Stimulated activated CD8-positive, alpha-beta memory T cell treated with anti-CD3 and anti-CD28 coated beads, Interleukin-7, amount 100 ng/mL, for 48 hours (primary cell): ENCODE measurements at regions not wholly inside any gene's neighbourhood (a gene's known extent, or its start where the extent isn't known, plus 50 kb on each side); places are given as distances from the start of the nearest gene placed in this dataset.

Experiments used
- DNase-seq, 2 donors: peaks; one replicate each; pipeline ENCODE4 v3.0.0-alpha.2; 2020; ENCODE audit warnings: low read depth in 1 of 2; ENCODE audit errors: extremely low read depth in 1 of 2

- no peak for DNase-seq
Observed at GRCh38 chr1:82284213-82284612, 483.5 kb downstream of the ADGRL2 start.

DNA sequence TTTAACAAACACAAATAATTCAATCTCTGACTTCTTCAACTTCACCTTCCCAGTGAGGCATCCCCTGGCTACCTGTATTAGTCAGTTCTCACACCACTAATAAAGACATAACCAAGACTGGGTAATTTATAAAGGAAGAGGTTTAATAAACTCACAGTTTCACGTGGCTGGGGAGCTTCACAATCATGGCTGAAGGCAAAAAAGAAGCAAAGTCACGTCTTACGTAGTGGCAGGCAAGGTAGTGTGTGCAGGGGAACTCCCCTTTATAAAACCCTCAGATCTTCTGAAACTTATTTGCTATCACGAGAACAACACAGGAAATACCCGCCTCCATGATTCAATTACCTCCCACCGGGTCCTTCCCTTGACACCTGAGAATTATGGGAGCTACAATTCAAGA is 478.5 kb downstream of the ADGRL2 start:
- no peak for DNase-seq

DNA sequence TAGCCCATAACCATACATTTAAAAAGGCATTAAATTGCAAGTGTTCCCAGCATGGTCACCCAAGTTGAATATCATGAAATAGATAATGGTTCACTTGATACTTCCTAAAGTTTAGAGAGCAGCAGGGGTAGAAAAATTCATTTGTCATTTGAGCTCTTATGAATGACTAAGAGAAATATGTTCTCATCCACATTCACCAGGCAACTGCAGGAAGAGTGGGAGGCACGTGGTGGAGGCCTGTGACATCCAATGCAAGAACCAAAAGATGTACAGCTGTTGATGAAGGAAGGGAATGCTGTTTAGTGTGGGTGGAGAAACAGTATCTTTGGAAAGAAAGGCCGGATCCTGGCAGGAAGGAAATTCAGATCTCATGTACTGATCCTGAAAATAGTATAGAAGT is 473.1 kb downstream of the ADGRL2 start:
- DNase-seq = no peak

DNA sequence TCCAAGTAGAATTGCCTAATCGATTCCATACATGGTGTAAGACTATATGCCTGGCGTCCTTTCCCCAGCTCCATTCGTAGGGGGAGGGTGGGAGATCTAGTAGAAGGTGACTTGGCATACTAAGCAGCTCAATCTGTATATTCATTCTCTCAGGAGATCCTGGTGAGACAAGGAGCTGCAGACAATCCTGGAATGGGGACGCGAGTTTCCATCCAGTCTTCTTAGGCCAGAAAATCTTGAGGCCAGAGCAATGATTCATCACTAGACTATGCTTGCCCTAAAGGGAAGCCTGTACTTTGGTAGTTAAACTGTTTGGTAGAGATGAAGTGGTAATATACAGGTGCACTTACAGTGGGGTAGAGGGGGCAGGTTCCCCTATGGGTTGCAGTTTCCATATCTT is 468.7 kb downstream of the ADGRL2 start:
- no peak for DNase-seq

GRCh38 chr1:82268826-82269225 is 468.1 kb downstream of the ADGRL2 start:
- DNase-seq = no peak

GRCh38 chr1:82266351-82266750 is 465.6 kb downstream of the ADGRL2 start:
- no peak for DNase-seq

GRCh38 chr1:82265436-82265835 is 464.7 kb downstream of the ADGRL2 start:
- DNase-seq = no peak

GRCh38 chr1:82264802-82265201 is 464.1 kb downstream of the ADGRL2 start:
- no peak for DNase-seq

- no peak for DNase-seq
Observed at GRCh38 chr1:82263396-82263795, 462.7 kb downstream of the ADGRL2 start.

DNA sequence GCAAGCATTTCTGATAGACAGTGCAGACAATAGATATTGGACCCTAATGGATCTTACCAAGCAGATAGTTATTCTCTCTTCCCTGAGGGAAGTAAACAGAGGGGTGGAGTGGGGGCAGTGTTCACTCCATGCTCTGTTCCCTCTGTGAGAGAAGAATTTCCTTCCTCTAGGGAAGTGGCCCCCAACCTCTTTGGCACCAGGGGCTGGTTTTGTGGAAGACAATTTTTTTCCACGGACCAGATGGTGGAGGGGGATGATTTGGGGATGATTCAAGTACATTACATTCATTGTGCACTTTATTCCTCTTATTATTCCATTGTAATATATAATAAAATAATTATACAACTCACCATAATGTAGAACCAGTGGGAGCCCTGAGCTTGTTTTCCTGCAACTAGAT is 459.9 kb downstream of the ADGRL2 start:
- DNase-seq = no peak

GRCh38 chr1:82260051-82260450 is 459.3 kb downstream of the ADGRL2 start:
- no peak for DNase-seq

DNA sequence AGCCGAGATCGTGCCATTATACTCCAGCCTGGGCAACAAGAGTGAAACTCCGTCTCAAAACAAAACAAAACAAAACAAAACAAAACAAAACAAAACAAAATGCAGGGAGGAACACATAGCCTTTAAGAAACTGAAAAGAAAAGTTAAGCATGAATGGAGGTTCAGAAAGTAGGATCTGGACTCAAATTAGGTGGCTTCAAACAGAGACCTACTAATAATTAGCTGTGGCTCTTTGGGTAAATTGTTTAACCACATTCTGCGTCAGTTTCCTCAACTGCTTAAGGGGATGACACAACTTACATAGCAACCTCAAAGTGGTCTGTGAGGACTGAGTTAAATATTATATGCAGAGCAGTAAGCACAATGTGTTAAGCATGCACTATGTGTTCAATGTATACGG is 458.2 kb downstream of the ADGRL2 start:
- no peak for DNase-seq

DNA sequence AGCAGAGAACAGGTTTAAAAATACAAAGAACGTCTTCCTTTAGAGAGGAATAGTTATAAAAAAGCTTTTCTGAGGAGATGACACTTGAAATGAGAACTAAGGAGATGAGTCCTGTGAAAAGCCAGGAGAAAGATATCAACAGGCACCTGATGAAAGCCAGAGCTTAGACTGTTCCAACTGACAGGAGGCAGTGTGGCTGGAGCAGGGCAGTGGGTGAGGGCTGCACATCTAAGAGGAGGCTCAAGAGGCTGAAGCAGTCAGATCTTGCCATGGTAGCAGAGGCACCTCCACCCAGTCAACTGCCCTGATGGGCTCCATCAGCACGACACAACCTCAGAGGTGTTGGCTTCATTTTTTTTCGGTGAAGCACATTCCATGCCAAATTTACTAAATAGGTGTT is 445.3 kb downstream of the ADGRL2 start:
- DNase-seq = no peak

DNA sequence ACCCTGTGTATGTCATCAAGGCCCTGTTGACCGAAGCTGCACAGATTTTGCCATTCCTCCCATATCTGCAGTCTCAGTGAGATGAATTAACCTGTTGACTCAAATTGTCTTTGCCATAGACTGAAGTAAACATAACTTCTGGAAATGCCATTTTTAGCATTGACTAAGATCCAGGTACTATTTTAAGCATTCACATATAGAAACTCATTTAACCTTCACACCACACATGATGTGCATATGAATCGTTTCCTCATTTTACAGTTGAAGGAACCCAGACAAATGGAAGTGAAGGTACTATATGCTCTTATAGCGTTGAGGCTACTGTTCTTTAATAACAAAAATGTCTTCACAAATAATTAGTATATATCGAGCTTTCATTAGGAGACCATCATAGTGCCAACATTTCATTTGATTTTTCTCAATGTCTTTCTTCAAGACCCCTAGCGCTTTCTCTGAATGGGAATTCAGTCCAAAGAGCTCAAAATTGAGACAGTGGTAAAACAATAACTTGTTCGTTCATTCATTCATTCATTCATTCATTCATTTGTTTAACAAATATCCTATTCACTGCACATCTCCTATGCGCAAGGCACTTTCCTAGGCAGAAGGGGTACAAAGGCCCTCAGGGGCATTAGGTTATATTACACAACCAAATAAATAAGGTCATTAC is 444.7 kb downstream of the ADGRL2 start:
- no peak for DNase-seq

- DNase-seq = no peak
Observed at GRCh38 chr1:82240571-82240970, 439.8 kb downstream of the ADGRL2 start.

- no peak for DNase-seq
Observed at GRCh38 chr1:82230667-82231066, 429.9 kb downstream of the ADGRL2 start.

DNA sequence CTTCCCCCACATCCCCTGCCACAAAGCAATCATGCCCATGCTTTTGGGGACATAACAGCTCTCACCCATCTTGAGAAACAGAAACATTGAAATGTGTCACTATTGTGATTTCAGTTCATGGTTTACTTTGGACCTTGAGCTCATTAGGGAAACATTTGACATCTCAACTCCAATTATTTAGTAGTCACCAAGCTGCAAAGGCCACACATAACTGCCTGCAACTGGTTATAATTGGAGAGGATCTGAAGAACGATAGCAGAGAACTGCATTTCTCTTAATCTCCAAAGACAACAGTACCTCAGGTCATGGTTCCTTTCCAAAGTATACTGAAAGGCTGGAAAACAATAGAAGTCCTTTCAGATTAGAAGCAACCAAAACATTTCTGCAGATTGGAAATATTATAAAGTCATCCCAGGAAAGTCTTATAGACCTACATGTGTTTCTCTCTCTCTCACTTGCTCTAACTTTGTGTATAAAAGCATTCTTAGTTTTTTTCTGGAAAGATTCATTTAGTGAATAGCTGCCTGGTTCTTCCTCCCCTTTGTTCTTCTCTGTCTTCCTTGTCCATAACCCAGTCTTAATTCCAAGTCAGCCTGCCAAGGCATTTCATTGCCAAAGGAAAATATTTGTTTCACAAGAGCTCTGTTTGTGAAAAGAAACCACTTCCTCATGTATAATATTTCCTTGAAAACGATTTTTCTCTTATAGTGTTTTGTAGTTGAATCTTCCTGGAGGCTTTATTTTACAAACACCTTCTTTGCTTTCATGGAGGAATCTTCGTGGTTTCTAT is 426.8 kb downstream of the ADGRL2 start:
- DNase-seq = no peak

- no peak for DNase-seq
Observed at GRCh38 chr1:82226186-82226505, 425.4 kb downstream of the ADGRL2 start.

DNA sequence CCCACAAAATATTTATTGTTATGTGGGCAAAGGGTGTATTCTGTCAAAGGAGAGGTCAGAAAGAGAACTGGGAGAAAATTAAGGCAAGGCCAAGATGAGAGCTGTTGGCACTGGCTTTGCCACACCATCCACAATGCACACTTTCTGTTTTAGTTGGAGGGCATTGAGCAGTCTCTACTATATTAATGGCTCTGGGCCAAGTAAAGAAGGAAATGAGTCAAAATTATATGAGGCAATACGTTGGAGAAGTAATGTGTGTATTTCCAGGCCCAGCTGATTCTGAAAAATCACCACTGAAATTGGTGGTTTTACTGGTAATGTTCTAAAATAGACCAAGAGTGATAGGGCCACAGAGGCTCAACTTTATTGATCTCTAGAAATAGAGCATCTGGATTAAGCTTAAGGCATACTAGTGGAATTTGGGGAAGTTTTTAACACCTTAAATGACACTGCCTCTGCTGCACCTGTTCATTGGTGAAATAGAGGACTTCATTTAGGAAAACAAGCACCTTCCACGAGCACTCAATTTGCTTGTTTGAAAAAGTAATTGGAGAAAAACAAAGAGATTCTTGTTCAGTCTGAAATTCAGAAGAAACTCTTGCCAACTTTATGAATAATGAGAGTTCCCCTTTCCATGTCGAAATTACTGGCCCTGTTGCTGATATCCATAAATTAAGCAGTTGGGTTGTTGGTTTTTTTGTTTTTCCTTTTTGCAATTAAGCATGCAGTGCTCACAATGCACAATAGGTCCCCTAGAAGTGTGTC is 424.9 kb downstream of the ADGRL2 start:
- DNase-seq = no peak

DNA sequence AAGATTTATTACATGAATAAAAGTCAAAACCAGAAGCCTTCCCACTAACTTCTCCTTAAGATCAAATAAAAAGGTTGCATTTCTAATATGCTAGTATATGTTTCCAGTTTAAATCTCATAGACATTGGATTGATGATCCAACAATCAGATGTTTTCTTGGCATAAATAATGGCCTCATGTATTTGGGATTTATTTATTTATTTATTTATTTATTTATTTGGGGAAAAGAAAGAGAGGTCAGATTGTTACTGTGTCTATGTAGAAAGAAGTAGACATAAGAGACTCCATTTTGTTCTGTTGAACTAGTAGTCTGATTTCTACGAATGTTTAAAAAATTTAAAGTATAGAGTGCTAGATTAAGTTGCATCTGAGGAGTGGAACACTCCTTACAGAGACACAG is 422.4 kb downstream of the ADGRL2 start:
- DNase-seq = no peak

- DNase-seq = no peak
Observed at GRCh38 chr1:82221721-82222120, 421.0 kb downstream of the ADGRL2 start.

GRCh38 chr1:82220754-82221153 is 420.0 kb downstream of the ADGRL2 start:
- DNase-seq = no peak
